AG04449 (cell line): ENCODE measurements at regions not wholly inside any gene's neighbourhood (a gene's known extent, or its start where the extent isn't known, plus 50 kb on each side); places are given as distances from the start of the nearest gene placed in this dataset.

Experiments
- CTCF ChIA-PET: fragments of 350-600 bp; formaldehyde crosslinking; extraction: SDS; loops from one replicate; lab custom pipeline; 2021; ENCODE audit warnings: antibody characterized with exemption; lab: Yijun Ruan, JAX
- POLR2A ChIA-PET: fragments of 400-600, 350-600 bp; formaldehyde crosslinking; extraction: SDS; loops from one replicate; lab custom pipeline; 2020; ENCODE audit warnings: antibody characterized with exemption, inconsistent platforms; lab: Yijun Ruan, JAX
- DNase-seq: peaks from one replicate; pipeline ENCODE4 v3.0.0-alpha.2; 2010; ENCODE audit warnings: low read depth, low spot score
- H3K4me3 ChIP-seq: 2 replicates; pipeline ENCODE4 v1.5.1; 2011; ENCODE audit warnings: low read depth, mild to moderate bottlenecking, control low read depth, low read length
- CTCF ChIP-seq: IDR thresholded peaks from one replicate; pipeline ENCODE4 v1.5.1; 2011; ENCODE audit warnings: mild to moderate bottlenecking, moderate library complexity, low read length, control low read depth, inconsistent platforms; ENCODE audit not compliant: insufficient read depth; ENCODE audit errors: missing control alignments

- TF ChIP-seq CTCF: no peak
- no peak overlapping the region for H3K4me3 ChIP-seq
- ChIA-PET CTCF (interaction anchor here (1.1 kb wide), 1 partner anchor 13 kb away, joined by 4 read pairs; no protein-coding TSS in a partner anchor), POLR2A (no interaction called here)
- no peak for DNase-seq
These were observed 103.5 kb downstream of the RAB18 start for GRCh38 chr10:27607591-27607990.

- peak; percentile 78 for DNase-seq
- no peak for TF ChIP-seq CTCF
- H3K4me3 ChIP-seq: no peak overlapping the region
- ChIA-PET POLR2A (no interaction called here), CTCF (interaction anchor here (0.8 kb wide), 1 partner anchor 14 kb away, joined by 3 read pairs; no protein-coding TSS in a partner anchor)
These were observed 107.1 kb downstream of the RAB18 start for GRCh38 chr10:27611236-27611635.

- no peak for TF ChIP-seq CTCF
- no peak for DNase-seq
- H3K4me3 ChIP-seq: no peak overlapping the region
- POLR2A ChIA-PET: no interaction called here
- CTCF ChIA-PET: interaction anchor here (0.8 kb wide), 1 partner anchor 15 kb away, joined by 3 read pairs; no protein-coding TSS in a partner anchor
These were observed 107.8 kb downstream of the RAB18 start for GRCh38 chr10:27611744-27612550.

- ChIA-PET POLR2A (no interaction called here), CTCF (interaction anchor here (0.7 kb wide), 1 partner anchor 128 kb away, joined by 3 read pairs; no protein-coding TSS in a partner anchor)
- TF ChIP-seq CTCF: no peak
- no peak for DNase-seq
- no peak overlapping the region for H3K4me3 ChIP-seq
These were observed 108.5 kb downstream of the RAB18 start for GRCh38 chr10:27612551-27613035.

GRCh38 chr10:27614776-27615175, 110.7 kb downstream of the RAB18 start:
- POLR2A ChIA-PET: no interaction called here
- H3K4me3 ChIP-seq: no peak overlapping the region
- CTCF ChIA-PET: no interaction called here
- no peak for DNase-seq
- no peak for TF ChIP-seq CTCF

- ChIA-PET POLR2A (no interaction called here), CTCF (interaction anchor here (1.3 kb wide), 1 partner anchor 27 kb away, joined by 3 read pairs; no protein-coding TSS in a partner anchor)
- H3K4me3 ChIP-seq: no peak overlapping the region
- no peak for DNase-seq
- no peak for TF ChIP-seq CTCF
These were observed 114.0 kb downstream of the RAB18 start for GRCh38 chr10:27618036-27618615.
